GM18498 (cell line): ENCODE measurements at regions not wholly inside any gene's neighbourhood (a gene's known extent, or its start where the extent isn't known, plus 50 kb on each side); places are given as distances from the start of the nearest gene placed in this dataset.
A peak's percentile ranks its signal among the peaks of the same experiment; 100 is the strongest.

Experiments
- ATAC-seq: cut with Tn5 transposase; IDR thresholded peaks from one replicate; pipeline ENCODE4 v1.9.1; 2021; ENCODE audit warnings: mild to moderate bottlenecking, moderate library complexity; ENCODE audit not compliant: unreplicated experiment

GRCh38 chr1:244106837-244107493 lies 55.9 kb downstream of the ZBTB18 start:
- ATAC-seq, result no peak

- ATAC-seq, result no peak
Observed at GRCh38 chr1:244111027-244111426, 59.9 kb downstream of the ZBTB18 start.

GRCh38 chr1:244112041-244112440 lies 61.0 kb downstream of the ZBTB18 start:
- no peak for ATAC-seq

- ATAC-seq, result no peak
Observed at GRCh38 chr1:244112636-244113035, 61.6 kb downstream of the ZBTB18 start.

- ATAC-seq, result no peak
Observed at GRCh38 chr1:244113532-244114320, 62.6 kb downstream of the ZBTB18 start.

GRCh38 chr1:244114892-244115291 lies 63.8 kb downstream of the ZBTB18 start:
- no peak for ATAC-seq

- ATAC-seq, result no peak
Observed at GRCh38 chr1:244116946-244117345, 65.9 kb downstream of the ZBTB18 start.

- no peak for ATAC-seq
Observed at GRCh38 chr1:244118109-244118761, 67.2 kb downstream of the ZBTB18 start.

GRCh38 chr1:244128591-244129383 lies 77.7 kb downstream of the ZBTB18 start:
- no peak for ATAC-seq

- no peak for ATAC-seq
Observed at GRCh38 chr1:244137276-244137675, 86.2 kb downstream of the ZBTB18 start.

GRCh38 chr1:244137725-244138124 lies 86.6 kb downstream of the ZBTB18 start:
- no peak for ATAC-seq

GRCh38 chr1:244138399-244138798 lies 87.3 kb downstream of the ZBTB18 start:
- no peak for ATAC-seq

GRCh38 chr1:244139655-244140054 lies 88.6 kb downstream of the ZBTB18 start:
- ATAC-seq, result no peak

- ATAC-seq, result no peak
Observed at GRCh38 chr1:244140420-244140819, 89.3 kb downstream of the ZBTB18 start.

GRCh38 chr1:244144053-244144452 lies 93.0 kb downstream of the ZBTB18 start:
- ATAC-seq, result no peak

- ATAC-seq, result no peak
Observed at GRCh38 chr1:244150071-244150470, 99.0 kb downstream of the ZBTB18 start.

GRCh38 chr1:244150665-244151064 lies 99.6 kb downstream of the ZBTB18 start:
- ATAC-seq, result peak; percentile 50

GRCh38 chr1:244151537-244151936 lies 100.5 kb downstream of the ZBTB18 start:
- no peak for ATAC-seq

- ATAC-seq, result no peak
Observed at GRCh38 chr1:244154508-244154871, 103.4 kb downstream of the ZBTB18 start.

GRCh38 chr1:244154872-244155531 lies 103.9 kb downstream of the ZBTB18 start:
- no peak for ATAC-seq

- ATAC-seq, result no peak
Observed at GRCh38 chr1:244155661-244156060, 104.6 kb downstream of the ZBTB18 start.
